Gastrocnemius medialis (tissue), 4 donors: ENCODE measurements at regions not wholly inside any gene's neighbourhood (a gene's known extent, or its start where the extent isn't known, plus 50 kb on each side); places are given as distances from the start of the nearest gene placed in this dataset.
"Not testable (repeated sequence)": the region's sequence is repeated elsewhere in the genome, so short reads cannot be mapped to it uniquely, and the experiment has no call there.

ENCODE experiments used
- CTCF ChIP-seq, 5 experiments: fragments of 450-650 bp in 3 of 5; fragments of 200-600 bp in 2 of 5; sonication (generic) in 2 of 5; IDR thresholded peaks in 4 of 5; conservative IDR thresholded peaks in 1 of 5; 1 replicate in 4 of 5; 2 replicates in 1 of 5; pipeline ENCODE4 v1.5.1; 2016 to 2019; ENCODE audit warnings: antibody characterized with exemption in 5 of 5, mild to moderate bottlenecking in 3 of 5, moderate library complexity in 3 of 5
- POLR2A ChIP-seq, 2 donors: fragments of 450-650 bp; IDR thresholded peaks; one replicate each; pipeline ENCODE4 v1.6.1; 2017; ENCODE audit warnings: antibody characterized with exemption in 2 of 2, mild to moderate bottlenecking in 2 of 2, moderate library complexity in 2 of 2

GRCh38 chr6:27739902-27740301 lies 172.3 kb downstream of the OR2B2 start:
- TF ChIP-seq CTCF (IDR thresholded peaks at IDR 0.05 in 4 of 5, conservative IDR thresholded peaks at IDR 0.05 in 1 of 5); POLR2A (IDR thresholded peaks at IDR 0.05): not testable (repeated sequence)
